ENCODE measurements at regions not wholly inside any gene's neighbourhood (a gene's known extent, or its start where the extent isn't known, plus 50 kb on each side); places are given as distances from the start of the nearest gene placed in this dataset.

GRCh38 chr6:91435630-91436029 lies 848.8 kb upstream of the MAP3K7 start:
- no peak overlapping the region for H3K4me3 Mint-ChIP-seq
- H3K36me3 Mint-ChIP-seq, result no peaks in the 10 kb centered on the region
- no peaks in the 10 kb centered on the region for H3K9me3 Mint-ChIP-seq
- DNase-seq (ENCODE audit: low spot score in 2 of 2, unreplicated experiment in 2 of 2), result no peak
- no peak overlapping the region for H3K27ac Mint-ChIP-seq
- peaks cover 2% of the 10 kb centered on the region for H3K27me3 Mint-ChIP-seq (ENCODE audit: low read depth)
- peaks cover 13% of the 10 kb centered on the region for H3K4me1 Mint-ChIP-seq
- TF ChIP-seq CTCF (IDR thresholded peaks at IDR 0.05; ENCODE audit: unreplicated experiment), result no peak

GRCh38 chr6:91434576-91434975 lies 847.7 kb upstream of the MAP3K7 start:
- Mint-ChIP-seq H3K27me3 (ENCODE audit: low read depth) (peaks cover 4% of the 10 kb centered on the region), H3K27ac (no peak overlapping the region), H3K4me3 (no peak overlapping the region), H3K4me1 (peaks cover 13% of the 10 kb centered on the region), H3K36me3 (no peaks in the 10 kb centered on the region), H3K9me3 (no peaks in the 10 kb centered on the region)
- TF ChIP-seq CTCF (IDR thresholded peaks at IDR 0.05; ENCODE audit: unreplicated experiment), result no peak
- no peak for DNase-seq (ENCODE audit: low spot score in 2 of 2, unreplicated experiment in 2 of 2)

GRCh38 chr6:91433660-91434534 lies 847.0 kb upstream of the MAP3K7 start:
- no peak overlapping the region for H3K27ac Mint-ChIP-seq
- DNase-seq (ENCODE audit: low spot score in 2 of 2, unreplicated experiment in 2 of 2), result no peak
- no peak overlapping the region for H3K4me3 Mint-ChIP-seq
- no peaks in the 10 kb centered on the region for H3K36me3 Mint-ChIP-seq
- H3K4me1 Mint-ChIP-seq, result peaks cover 13% of the 10 kb centered on the region
- H3K9me3 Mint-ChIP-seq, result no peaks in the 10 kb centered on the region
- TF ChIP-seq CTCF (IDR thresholded peaks at IDR 0.05; ENCODE audit: unreplicated experiment), result no peak
- H3K27me3 Mint-ChIP-seq (ENCODE audit: low read depth), result peaks cover 4% of the 10 kb centered on the region

GRCh38 chr6:91428953-91429560 lies 842.2 kb upstream of the MAP3K7 start:
- DNase-seq (ENCODE audit: low spot score in 2 of 2, unreplicated experiment in 2 of 2), result no peak
- H3K4me1 Mint-ChIP-seq, result peaks cover 5% of the 10 kb centered on the region
- no peak overlapping the region for H3K4me3 Mint-ChIP-seq
- peaks cover 4% of the 10 kb centered on the region for H3K27me3 Mint-ChIP-seq (ENCODE audit: low read depth)
- H3K27ac Mint-ChIP-seq, result no peak overlapping the region
- H3K9me3 Mint-ChIP-seq, result peaks cover 2% of the 10 kb centered on the region
- TF ChIP-seq CTCF (IDR thresholded peaks at IDR 0.05; ENCODE audit: unreplicated experiment), result peak; percentile 66
- H3K36me3 Mint-ChIP-seq, result no peaks in the 10 kb centered on the region

- Mint-ChIP-seq H3K36me3 (no peaks in the 10 kb centered on the region), H3K27me3 (ENCODE audit: low read depth) (peaks cover 4% of the 10 kb centered on the region), H3K4me1 (no peaks in the 10 kb centered on the region), H3K27ac (no peak overlapping the region), H3K9me3 (peaks cover 3% of the 10 kb centered on the region), H3K4me3 (no peak overlapping the region)
- no peak for TF ChIP-seq CTCF (IDR thresholded peaks at IDR 0.05; ENCODE audit: unreplicated experiment)
- DNase-seq (ENCODE audit: low spot score in 2 of 2, unreplicated experiment in 2 of 2), result no peak
Measured at GRCh38 chr6:91428296-91428695, 841.4 kb upstream of the MAP3K7 start.
